ENCODE measurements at regions not wholly inside any gene's neighbourhood (a gene's known extent, or its start where the extent isn't known, plus 50 kb on each side); places are given as distances from the start of the nearest gene placed in this dataset.

DNA sequence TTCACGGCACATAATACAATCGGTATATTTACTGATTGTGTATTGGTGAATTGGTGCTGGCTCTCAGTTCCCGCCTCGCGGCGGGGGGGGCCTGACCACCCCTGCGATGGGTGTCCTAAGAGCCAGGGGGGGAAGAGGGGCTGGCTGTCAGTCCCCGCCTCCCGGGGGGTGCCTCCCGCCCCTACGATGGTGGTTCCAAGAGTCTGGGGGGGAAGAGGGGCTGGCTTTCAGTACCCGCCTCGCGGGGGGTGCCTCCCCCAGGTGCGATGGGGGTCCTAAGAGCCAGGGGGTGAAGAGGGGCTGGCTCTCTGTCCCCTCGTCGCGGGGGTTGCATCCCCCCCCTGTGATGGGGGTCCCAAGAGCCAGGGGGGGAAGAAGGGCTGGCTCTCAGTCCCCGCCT lies 2321.8 kb upstream of the PCDH20 start:
- TF ChIP-seq ZNF160 (CRISPR knock-in tag; IDR thresholded peaks at IDR 0.05) (no peak), POLR2A (IDR thresholded peaks at IDR 0.05; ENCODE audit: insufficient read depth in 1 of 2, low read depth in 2 of 2, low read length in 2 of 2) (no peak), ZNF317 (CRISPR knock-in tag; IDR thresholded peaks at IDR 0.05) (no peak), NR2F1 (CRISPR knock-in tag; IDR thresholded peaks at IDR 0.05) (no peak), ZNF790 (CRISPR knock-in tag; IDR thresholded peaks at IDR 0.05; ENCODE audit: borderline replicate concordance) (no peak), EZH2 (conservative IDR thresholded peaks at IDR 0.05; ENCODE audit: low read depth, low read length) (no peak), TCF7 (IDR thresholded peaks at IDR 0.05; ENCODE audit: low read depth) (no peak), ZBTB8A (CRISPR knock-in tag; IDR thresholded peaks at IDR 0.05; ENCODE audit: borderline replicate concordance, low read depth) (no peak), NR3C1 (CRISPR knock-in tag; IDR thresholded peaks at IDR 0.05) (no peak)
